ENCODE measurements at regions not wholly inside any gene's neighbourhood (a gene's known extent, or its start where the extent isn't known, plus 50 kb on each side); places are given as distances from the start of the nearest gene placed in this dataset.

GRCh38 chr6:142605922-142606485, 304.2 kb downstream of the ADGRG6 start:
- Mint-ChIP-seq H3K9me3 (peaks cover 0 to 14% of the 10 kb centered on the region in 2 donors), H3K27ac (peak overlapping the region in 1 of 2 donors; percentile 23), H3K36me3 (no peaks in the 10 kb centered on the region)
- ATAC-seq: peak in 1 of 2 donors; percentile 41
- DNase-seq (ENCODE audit: low spot score in 2 of 2): no peak

- ATAC-seq: no peak
- peaks cover 6 to 9% of the 10 kb centered on the region in 2 donors for H3K9me3 Mint-ChIP-seq
Measured at GRCh38 chr6:142612956-142613355, 311.1 kb downstream of the ADGRG6 start.

GRCh38 chr6:142613981-142614380, 312.2 kb downstream of the ADGRG6 start:
- Mint-ChIP-seq H3K36me3 (no peaks in the 10 kb centered on the region), H3K27ac (no peak overlapping the region), H3K9me3 (peaks cover 4 to 9% of the 10 kb centered on the region in 2 donors)
- no peak for ATAC-seq
- no peak for DNase-seq (ENCODE audit: low spot score in 2 of 2)

More at GRCh38 chr6:142612956-142613355, 311.1 kb downstream of the ADGRG6 start:
- H3K27ac Mint-ChIP-seq: no peak overlapping the region
- DNase-seq (ENCODE audit: low spot score in 2 of 2): no peak
- H3K36me3 Mint-ChIP-seq: no peaks in the 10 kb centered on the region

- Mint-ChIP-seq H3K9me3 (peaks cover 0 to 2% of the 10 kb centered on the region in 2 donors), H3K27ac (no peak overlapping the region), H3K36me3 (no peaks in the 10 kb centered on the region)
- ATAC-seq (no peak), DNase-seq (ENCODE audit: low spot score in 2 of 2) (no peak)
Measured at GRCh38 chr6:142617158-142617557, 315.4 kb downstream of the ADGRG6 start.

GRCh38 chr6:142621822-142622221, 320.0 kb downstream of the ADGRG6 start:
- DNase-seq (ENCODE audit: low spot score in 2 of 2) (no peak), ATAC-seq (no peak)
- Mint-ChIP-seq H3K9me3 (no peaks in the 10 kb centered on the region), H3K36me3 (no peaks in the 10 kb centered on the region), H3K27ac (no peak overlapping the region)

GRCh38 chr6:142624978-142625715, 319.8 kb downstream of the HIVEP2 start:
- Mint-ChIP-seq H3K27ac (no peak overlapping the region), H3K9me3 (no peaks in the 10 kb centered on the region), H3K36me3 (no peaks in the 10 kb centered on the region)
- DNase-seq (ENCODE audit: low spot score in 2 of 2): no peak
- no peak for ATAC-seq

GRCh38 chr6:142627474-142627873, 317.5 kb downstream of the HIVEP2 start:
- H3K9me3 Mint-ChIP-seq: no peaks in the 10 kb centered on the region
- ATAC-seq (no peak), DNase-seq (ENCODE audit: low spot score in 2 of 2) (no peak)
- H3K27ac Mint-ChIP-seq: no peak overlapping the region
- H3K36me3 Mint-ChIP-seq: no peaks in the 10 kb centered on the region

GRCh38 chr6:142631517-142632385, 313.2 kb downstream of the HIVEP2 start:
- no peaks in the 10 kb centered on the region for H3K9me3 Mint-ChIP-seq

GRCh38 chr6:142633317-142633716, 311.7 kb downstream of the HIVEP2 start:
- Mint-ChIP-seq H3K27ac (no peak overlapping the region), H3K36me3 (no peaks in the 10 kb centered on the region), H3K9me3 (no peaks in the 10 kb centered on the region)
- DNase-seq (ENCODE audit: low spot score in 2 of 2): no peak
- no peak for ATAC-seq

More at GRCh38 chr6:142631517-142632385, 313.2 kb downstream of the HIVEP2 start:
- Mint-ChIP-seq H3K36me3 (no peaks in the 10 kb centered on the region), H3K27ac (peak overlapping the region in 1 of 2 donors; percentile 40)
- ATAC-seq: peak in 1 of 2 donors; percentile 53
- no peak for DNase-seq (ENCODE audit: low spot score in 2 of 2)

GRCh38 chr6:142635130-142635529, 309.8 kb downstream of the HIVEP2 start:
- no peaks in the 10 kb centered on the region for H3K36me3 Mint-ChIP-seq
- H3K27ac Mint-ChIP-seq: no peak overlapping the region
- DNase-seq (ENCODE audit: low spot score in 2 of 2): no peak
- H3K9me3 Mint-ChIP-seq: no peaks in the 10 kb centered on the region
- ATAC-seq: peak; percentile 43 to 75

- Mint-ChIP-seq H3K9me3 (no peaks in the 10 kb centered on the region), H3K27ac (no peak overlapping the region), H3K36me3 (no peaks in the 10 kb centered on the region)
- DNase-seq (ENCODE audit: low spot score in 2 of 2) (no peak), ATAC-seq (no peak)
Measured at GRCh38 chr6:142637624-142638351, 307.2 kb downstream of the HIVEP2 start.

GRCh38 chr6:142642651-142643050, 302.3 kb downstream of the HIVEP2 start:
- no peaks in the 10 kb centered on the region for H3K9me3 Mint-ChIP-seq
- H3K36me3 Mint-ChIP-seq: no peaks in the 10 kb centered on the region
- no peak for DNase-seq (ENCODE audit: low spot score in 2 of 2)
- ATAC-seq: no peak
- H3K27ac Mint-ChIP-seq: no peak overlapping the region

GRCh38 chr6:142644866-142645265, 300.1 kb downstream of the HIVEP2 start:
- H3K27ac Mint-ChIP-seq: no peak overlapping the region
- no peaks in the 10 kb centered on the region for H3K9me3 Mint-ChIP-seq
- ATAC-seq: no peak
- no peaks in the 10 kb centered on the region for H3K36me3 Mint-ChIP-seq
- DNase-seq (ENCODE audit: low spot score in 2 of 2): no peak

GRCh38 chr6:142645663-142646062, 299.3 kb downstream of the HIVEP2 start:
- Mint-ChIP-seq H3K9me3 (no peaks in the 10 kb centered on the region), H3K27ac (no peak overlapping the region), H3K36me3 (no peaks in the 10 kb centered on the region)
- ATAC-seq (no peak), DNase-seq (ENCODE audit: low spot score in 2 of 2) (no peak)

- H3K9me3 Mint-ChIP-seq: no peaks in the 10 kb centered on the region
- ATAC-seq (no peak), DNase-seq (ENCODE audit: low spot score in 2 of 2) (no peak)
- H3K36me3 Mint-ChIP-seq: no peaks in the 10 kb centered on the region
- H3K27ac Mint-ChIP-seq: no peak overlapping the region
Measured at GRCh38 chr6:142647449-142648035, 297.4 kb downstream of the HIVEP2 start.

- no peak overlapping the region for H3K27ac Mint-ChIP-seq
- ATAC-seq: no peak
- H3K9me3 Mint-ChIP-seq: peaks cover 0 to 3% of the 10 kb centered on the region in 2 donors
- no peaks in the 10 kb centered on the region for H3K36me3 Mint-ChIP-seq
- DNase-seq (ENCODE audit: low spot score in 2 of 2): no peak
Measured at GRCh38 chr6:142648036-142648451, 296.9 kb downstream of the HIVEP2 start.
